Large intestine (tissue), 3 donors: ENCODE measurements at regions not wholly inside any gene's neighbourhood (a gene's known extent, or its start where the extent isn't known, plus 50 kb on each side); places are given as distances from the start of the nearest gene placed in this dataset.

Experiments
- DNase-seq, 2 donors: peaks; one replicate each; pipeline versions ENCODE4 v3.0.0 to v3.0.0-alpha.2; 2013
- H3K27ac ChIP-seq: one replicate; pipeline ENCODE4 v1.5.1; 2013; ENCODE audit warnings: low read length
- H3K27me3 ChIP-seq: 2 replicates; pipeline ENCODE4 v1.6.1; 2013; ENCODE audit warnings: low read length; ENCODE audit not compliant: control insufficient read depth, insufficient read depth
- H3K36me3 ChIP-seq: 2 replicates; pipeline ENCODE4 v1.6.1; 2013; ENCODE audit warnings: low read length; ENCODE audit not compliant: control insufficient read depth, insufficient read depth
- H3K4me1 ChIP-seq: one replicate; pipeline ENCODE4 v1.6.1; 2013; ENCODE audit warnings: low read length; ENCODE audit not compliant: control insufficient read depth, insufficient read depth
- H3K4me3 ChIP-seq: one replicate; pipeline ENCODE4 v1.5.1; 2013; ENCODE audit warnings: low read length
- H3K9me3 ChIP-seq: one replicate; pipeline ENCODE4 v1.6.1; 2013; ENCODE audit warnings: mild to moderate bottlenecking, low read depth, low read length, moderate library complexity; ENCODE audit not compliant: control insufficient read depth
- WGBS: methylation state at CpG from one replicate; pipeline ENCODE4 v1.1.5; 2013; ENCODE audit warnings: low lambda C conversion rate; ENCODE audit not compliant: insufficient coverage; 5-methylcytosine and 5-hydroxymethylcytosine counted together

GRCh38 chr2:226483745-226484619 lies 315.6 kb downstream of the IRS1 start:
- H3K4me1 ChIP-seq, result peaks cover under 1% of the 10 kb centered on the region
- no peaks in the 10 kb centered on the region for H3K36me3 ChIP-seq
- WGBS, result 71% methylated on average over 4 of the region's 6 CpGs
- no peak overlapping the region for H3K27ac ChIP-seq
- H3K27me3 ChIP-seq, result no peaks in the 10 kb centered on the region
- H3K9me3 ChIP-seq, result no peaks in the 10 kb centered on the region
- H3K4me3 ChIP-seq, result no peak overlapping the region
- no peak for DNase-seq

- Histone ChIP-seq H3K27ac (no peak overlapping the region), H3K36me3 (no peaks in the 10 kb centered on the region), H3K27me3 (no peaks in the 10 kb centered on the region), H3K9me3 (no peaks in the 10 kb centered on the region), H3K4me1 (peaks cover 7% of the 10 kb centered on the region), H3K4me3 (no peak overlapping the region)
- WGBS, result no CpG with 5 or more reads among the region's 5 CpGs
- DNase-seq, result no peak
These were observed 316.5 kb downstream of the IRS1 start for GRCh38 chr2:226483143-226483542.

GRCh38 chr2:226478109-226478809 lies 321.4 kb downstream of the IRS1 start:
- WGBS, result 69% methylated on average over 5 of the region's 8 CpGs
- peak; percentile 74 to 89 for DNase-seq
- no peaks in the 10 kb centered on the region for H3K36me3 ChIP-seq

GRCh38 chr2:226477221-226478108 lies 322.2 kb downstream of the IRS1 start:
- 70% methylated on average over 5 of the region's 10 CpGs for WGBS
- no peak overlapping the region for H3K4me3 ChIP-seq
- no peak for DNase-seq

More at GRCh38 chr2:226478109-226478809, 321.4 kb downstream of the IRS1 start:
- no peaks in the 10 kb centered on the region for H3K27me3 ChIP-seq
- H3K27ac ChIP-seq, result peak overlapping the region; percentile 61
- H3K4me3 ChIP-seq, result no peak overlapping the region
- peaks cover 9% of the 10 kb centered on the region for H3K4me1 ChIP-seq
- no peaks in the 10 kb centered on the region for H3K9me3 ChIP-seq

GRCh38 chr2:226475650-226476049 lies 324.0 kb downstream of the IRS1 start:
- Histone ChIP-seq H3K4me1 (peaks cover 9% of the 10 kb centered on the region), H3K4me3 (no peak overlapping the region), H3K27me3 (no peaks in the 10 kb centered on the region), H3K36me3 (no peaks in the 10 kb centered on the region), H3K27ac (no peak overlapping the region), H3K9me3 (no peaks in the 10 kb centered on the region)
- 80% methylated on average over 1 of the region's 2 CpGs for WGBS
- no peak for DNase-seq

More at GRCh38 chr2:226477221-226478108, 322.2 kb downstream of the IRS1 start:
- peaks cover 9% of the 10 kb centered on the region for H3K4me1 ChIP-seq
- H3K36me3 ChIP-seq, result no peaks in the 10 kb centered on the region
- H3K27ac ChIP-seq, result peak overlapping the region; percentile 49
- H3K27me3 ChIP-seq, result no peaks in the 10 kb centered on the region
- H3K9me3 ChIP-seq, result no peaks in the 10 kb centered on the region

GRCh38 chr2:226474131-226474530 lies 325.5 kb downstream of the IRS1 start:
- H3K4me1 ChIP-seq, result peaks cover 9% of the 10 kb centered on the region
- H3K36me3 ChIP-seq, result no peaks in the 10 kb centered on the region
- H3K4me3 ChIP-seq, result no peak overlapping the region
- no peak for DNase-seq
- no peaks in the 10 kb centered on the region for H3K27me3 ChIP-seq
- no peaks in the 10 kb centered on the region for H3K9me3 ChIP-seq
- H3K27ac ChIP-seq, result no peak overlapping the region

GRCh38 chr2:226471987-226472470 lies 327.6 kb downstream of the IRS1 start:
- Histone ChIP-seq H3K4me3 (no peak overlapping the region), H3K27ac (no peak overlapping the region), H3K9me3 (no peaks in the 10 kb centered on the region), H3K27me3 (no peaks in the 10 kb centered on the region), H3K36me3 (no peaks in the 10 kb centered on the region), H3K4me1 (no peaks in the 10 kb centered on the region)
- DNase-seq, result no peak
- WGBS, result 100% methylated on average over 1 of the region's 2 CpGs

GRCh38 chr2:226467633-226468032 lies 332.0 kb downstream of the IRS1 start:
- 100% methylated on average over 2 of the region's 2 CpGs for WGBS
- DNase-seq, result no peak
- H3K4me1 ChIP-seq, result peaks cover 4% of the 10 kb centered on the region
- H3K4me3 ChIP-seq, result no peak overlapping the region
- no peak overlapping the region for H3K27ac ChIP-seq
- H3K27me3 ChIP-seq, result no peaks in the 10 kb centered on the region
- H3K9me3 ChIP-seq, result no peaks in the 10 kb centered on the region
- no peaks in the 10 kb centered on the region for H3K36me3 ChIP-seq

- H3K27ac ChIP-seq, result no peak overlapping the region
- H3K9me3 ChIP-seq, result no peaks in the 10 kb centered on the region
- H3K36me3 ChIP-seq, result no peaks in the 10 kb centered on the region
- 33% methylated on average over 1 of the region's 6 CpGs for WGBS
- H3K27me3 ChIP-seq, result no peaks in the 10 kb centered on the region
- DNase-seq, result peak in 1 of 2 donors; percentile 33
- no peak overlapping the region for H3K4me3 ChIP-seq
- peaks cover 4% of the 10 kb centered on the region for H3K4me1 ChIP-seq
These were observed 332.4 kb downstream of the IRS1 start for GRCh38 chr2:226467221-226467620.

GRCh38 chr2:226466589-226466988 lies 333.0 kb downstream of the IRS1 start:
- Histone ChIP-seq H3K4me1 (peaks cover 4% of the 10 kb centered on the region), H3K36me3 (no peaks in the 10 kb centered on the region), H3K27ac (peak overlapping the region; percentile 4), H3K27me3 (no peaks in the 10 kb centered on the region), H3K9me3 (no peaks in the 10 kb centered on the region), H3K4me3 (no peak overlapping the region)
- WGBS, result 67% methylated on average over 1 of the region's 2 CpGs
- peak in 1 of 2 donors; percentile 26 for DNase-seq
